ENCODE measurements at regions not wholly inside any gene's neighbourhood (a gene's known extent, or its start where the extent isn't known, plus 50 kb on each side); places are given as distances from the start of the nearest gene placed in this dataset.

DNA sequence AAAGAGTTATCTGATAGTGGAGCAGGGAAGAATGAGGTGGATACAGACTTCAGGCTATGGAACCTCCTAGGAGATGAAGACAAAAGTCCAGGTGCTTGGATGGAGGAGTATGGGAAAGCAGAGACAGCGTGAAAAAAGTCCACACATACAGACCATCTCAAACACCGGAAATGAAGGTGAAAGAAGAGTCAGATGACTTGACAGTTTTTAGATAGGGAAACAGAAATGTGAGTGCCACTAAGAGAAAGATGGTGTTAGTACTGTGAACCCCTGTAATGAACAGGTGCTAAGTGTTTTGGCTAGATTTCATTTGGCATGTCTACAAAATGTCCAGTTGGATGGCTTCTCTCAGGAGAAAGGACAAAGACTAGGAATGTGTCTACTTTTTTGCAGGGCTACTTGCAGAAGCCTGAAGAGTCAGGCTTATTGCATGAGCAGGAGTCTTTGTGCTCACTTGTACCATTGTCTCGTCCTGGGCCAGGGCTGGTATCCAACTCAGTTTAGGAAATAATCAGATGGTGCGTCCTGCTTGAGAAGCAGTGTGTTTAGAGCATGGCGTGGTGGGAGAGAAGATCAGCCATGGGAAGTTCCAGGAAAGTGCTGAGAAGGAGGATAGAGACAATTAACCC lies 90.6 kb upstream of the STARD4 start:
- CTCF ChIA-PET, result no interaction called here
- POLR2A ChIA-PET, result no interaction called here
- no peak for DNase-seq (ENCODE audit: extremely low spot score)

DNA sequence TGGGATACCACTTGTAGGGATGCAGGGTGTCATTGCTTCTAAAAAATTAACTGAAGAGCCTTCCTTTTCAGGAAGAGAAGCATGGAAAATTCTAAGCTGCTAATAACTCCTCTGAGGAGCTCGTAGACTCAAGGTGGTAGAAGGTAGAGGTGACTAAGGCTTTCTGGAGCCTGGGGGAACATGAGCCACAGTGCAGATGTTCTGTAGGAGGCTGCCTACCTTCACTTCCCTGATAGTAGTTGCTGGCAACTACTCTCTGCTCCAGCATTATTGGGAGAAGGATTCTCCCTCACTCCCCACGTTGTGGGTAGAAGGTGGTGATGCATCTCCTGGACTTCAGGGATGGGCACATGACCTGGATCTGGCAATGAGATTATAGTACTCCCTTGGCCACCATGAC lies 86.7 kb upstream of the STARD4 start:
- no peak for DNase-seq (ENCODE audit: extremely low spot score)
- TF ChIP-seq ZNF384 (IDR thresholded peaks at IDR 0.05) (no peak), HDGF (IDR thresholded peaks at IDR 0.05; ENCODE audit: borderline replicate concordance) (no peak), L3MBTL2 (conservative IDR thresholded peaks at IDR 0.05) (no peak), CTBP1 (IDR thresholded peaks at IDR 0.05; ENCODE audit: borderline replicate concordance) (no peak), FOXA1 (IDR thresholded peaks at IDR 0.05) (no peak), FOXK2 (IDR thresholded peaks at IDR 0.05) (no peak)
- TF ChIP-seq, protein P1, sequence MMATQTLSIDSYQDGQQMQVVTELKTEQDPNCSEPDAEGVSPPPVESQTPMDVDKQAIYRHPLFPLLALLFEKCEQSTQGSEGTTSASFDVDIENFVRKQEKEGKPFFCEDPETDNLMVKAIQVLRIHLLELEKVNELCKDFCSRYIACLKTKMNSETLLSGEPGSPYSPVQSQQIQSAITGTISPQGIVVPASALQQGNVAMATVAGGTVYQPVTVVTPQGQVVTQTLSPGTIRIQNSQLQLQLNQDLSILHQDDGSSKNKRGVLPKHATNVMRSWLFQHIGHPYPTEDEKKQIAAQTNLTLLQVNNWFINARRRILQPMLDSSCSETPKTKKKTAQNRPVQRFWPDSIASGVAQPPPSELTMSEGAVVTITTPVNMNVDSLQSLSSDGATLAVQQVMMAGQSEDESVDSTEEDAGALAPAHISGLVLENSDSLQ (IDR thresholded peaks at IDR 0.05), result no peak
- POLR2A ChIA-PET, result no interaction called here
- CTCF ChIA-PET, result interaction anchor here (0.6 to 1.1 kb wide), 2 partner anchors 10 to 158 kb away, joined by 3 to 4 read pairs; partner anchors contain the start of gene NREP

More for the DNA sequence above, 90.6 kb upstream of the STARD4 start:
- TF ChIP-seq TARDBP (IDR thresholded peaks at IDR 0.05) (no peak), ZNF384 (IDR thresholded peaks at IDR 0.05) (no peak), NFRKB (IDR thresholded peaks at IDR 0.05) (no peak), FOXM1 (IDR thresholded peaks at IDR 0.05; ENCODE audit: borderline replicate concordance) (no peak), CTBP1 (IDR thresholded peaks at IDR 0.05; ENCODE audit: borderline replicate concordance) (no peak)
- TF ChIP-seq, protein P1 (IDR thresholded peaks at IDR 0.05), result no peak

DNA sequence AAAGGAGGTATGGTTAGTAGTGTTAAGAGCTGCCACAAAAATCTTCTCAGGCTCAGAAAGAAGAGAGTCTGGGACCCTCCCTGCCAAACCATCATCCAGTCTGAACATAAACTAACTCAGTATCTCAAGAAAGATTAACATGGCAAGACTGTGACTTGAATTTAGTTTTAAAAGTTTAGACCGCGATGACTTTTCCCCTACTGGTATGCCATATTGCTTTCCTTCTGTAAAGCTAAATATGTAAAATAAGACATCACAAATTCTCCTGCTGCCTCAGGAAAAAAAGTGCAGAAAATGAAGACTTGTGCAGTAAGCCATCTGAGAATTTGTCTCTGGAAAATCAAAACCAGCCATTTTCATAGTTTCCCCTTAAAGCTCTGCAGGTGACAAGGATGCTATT lies 85.2 kb upstream of the STARD4 start:
- ChIA-PET CTCF (no interaction called here), POLR2A (no interaction called here)
- TF ChIP-seq NFRKB (IDR thresholded peaks at IDR 0.05) (no peak), FOXM1 (IDR thresholded peaks at IDR 0.05; ENCODE audit: borderline replicate concordance) (no peak), ARNT (IDR thresholded peaks at IDR 0.05) (no peak), ZNF384 (IDR thresholded peaks at IDR 0.05) (no peak), SP1 (IDR thresholded peaks at IDR 0.05) (no peak), LEF1 (IDR thresholded peaks at IDR 0.05; ENCODE audit: borderline replicate concordance) (no peak), TARDBP (IDR thresholded peaks at IDR 0.05) (no peak), ELF4 (IDR thresholded peaks at IDR 0.05) (no peak), CTBP1 (IDR thresholded peaks at IDR 0.05; ENCODE audit: borderline replicate concordance) (no peak), BHLHE40 (IDR thresholded peaks at IDR 0.05; ENCODE audit: borderline replicate concordance) (no peak), SUZ12 (IDR thresholded peaks at IDR 0.05) (no peak), HDGF (IDR thresholded peaks at IDR 0.05; ENCODE audit: borderline replicate concordance) (no peak), FOXA1 (IDR thresholded peaks at IDR 0.05) (no peak)
- TF ChIP-seq, protein P1 (IDR thresholded peaks at IDR 0.05), result no peak
- DNase-seq (ENCODE audit: extremely low spot score), result no peak

DNA sequence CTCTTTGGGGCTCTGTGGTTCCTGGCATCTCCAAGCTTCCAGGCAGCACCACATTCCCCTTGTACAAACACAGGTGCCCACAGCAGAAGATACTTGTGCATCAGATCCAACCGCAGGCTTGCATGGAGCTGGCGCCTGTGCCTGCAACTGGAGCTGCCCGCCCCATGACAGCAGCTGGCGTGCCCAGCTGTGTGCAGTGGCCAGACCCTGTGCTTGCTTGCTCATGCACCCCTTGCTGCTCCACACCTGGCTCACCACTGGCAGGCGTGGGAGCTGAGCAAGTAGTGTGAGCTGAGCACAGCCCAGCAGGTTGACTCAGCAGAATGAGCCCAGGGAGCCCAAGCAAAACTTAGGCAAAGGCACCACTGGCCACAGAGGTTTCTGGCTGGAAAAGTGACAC lies 84.4 kb upstream of the STARD4 start:
- ChIA-PET POLR2A (no interaction called here), CTCF (no interaction called here)
- DNase-seq (ENCODE audit: extremely low spot score), result no peak
- TF ChIP-seq CTBP1 (IDR thresholded peaks at IDR 0.05; ENCODE audit: borderline replicate concordance) (no peak), L3MBTL2 (conservative IDR thresholded peaks at IDR 0.05) (no peak), BHLHE40 (IDR thresholded peaks at IDR 0.05; ENCODE audit: borderline replicate concordance) (no peak), HDGF (IDR thresholded peaks at IDR 0.05; ENCODE audit: borderline replicate concordance) (no peak), LEF1 (IDR thresholded peaks at IDR 0.05; ENCODE audit: borderline replicate concordance) (no peak), FOXA1 (IDR thresholded peaks at IDR 0.05) (no peak), SP1 (IDR thresholded peaks at IDR 0.05) (no peak), FOXM1 (IDR thresholded peaks at IDR 0.05; ENCODE audit: borderline replicate concordance) (no peak), ZNF384 (IDR thresholded peaks at IDR 0.05) (no peak), TARDBP (IDR thresholded peaks at IDR 0.05) (no peak), ELF4 (IDR thresholded peaks at IDR 0.05) (no peak), FOXK2 (IDR thresholded peaks at IDR 0.05) (no peak), ARNT (IDR thresholded peaks at IDR 0.05) (no peak), SUZ12 (IDR thresholded peaks at IDR 0.05) (no peak), NFRKB (IDR thresholded peaks at IDR 0.05) (no peak)
- TF ChIP-seq, protein P1 (IDR thresholded peaks at IDR 0.05), result no peak

DNA sequence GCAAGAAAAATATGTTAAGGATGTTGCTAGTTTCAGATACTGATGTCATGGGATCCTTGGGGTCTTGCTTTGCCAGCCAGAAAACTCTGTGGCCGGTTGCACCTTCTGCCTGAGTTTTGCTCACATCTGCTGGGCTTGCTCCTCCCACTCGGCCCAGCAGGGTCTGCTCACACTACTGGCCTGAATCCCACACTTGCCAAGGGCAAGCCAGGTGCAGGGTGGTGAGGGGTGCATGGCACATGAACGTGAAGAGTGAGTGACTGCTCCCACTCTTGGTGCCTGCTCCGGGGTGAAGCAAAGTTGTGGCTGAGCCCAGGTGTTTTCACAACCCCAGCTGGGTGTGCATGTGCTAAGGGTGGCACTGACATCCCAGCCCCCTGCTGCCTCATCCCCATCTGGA lies 83.1 kb upstream of the STARD4 start:
- CTCF ChIA-PET, result no interaction called here
- DNase-seq (ENCODE audit: extremely low spot score), result no peak
- POLR2A ChIA-PET, result no interaction called here
- TF ChIP-seq, protein P1 (IDR thresholded peaks at IDR 0.05), result no peak
- no peak for TF ChIP-seq ELF4 (IDR thresholded peaks at IDR 0.05)
- no peak for TF ChIP-seq SP1 (IDR thresholded peaks at IDR 0.05)
- TF ChIP-seq TARDBP (IDR thresholded peaks at IDR 0.05), result no peak
- TF ChIP-seq FOXA1 (IDR thresholded peaks at IDR 0.05), result no peak
- no peak for TF ChIP-seq SUZ12 (IDR thresholded peaks at IDR 0.05)
- TF ChIP-seq ZNF384 (IDR thresholded peaks at IDR 0.05), result no peak
- TF ChIP-seq FOXM1 (IDR thresholded peaks at IDR 0.05; ENCODE audit: borderline replicate concordance), result no peak
- no peak for TF ChIP-seq BHLHE40 (IDR thresholded peaks at IDR 0.05; ENCODE audit: borderline replicate concordance)
- TF ChIP-seq HDGF (IDR thresholded peaks at IDR 0.05; ENCODE audit: borderline replicate concordance), result no peak
- TF ChIP-seq NFRKB (IDR thresholded peaks at IDR 0.05), result no peak
